ENCODE measurements at regions not wholly inside any gene's neighbourhood (a gene's known extent, or its start where the extent isn't known, plus 50 kb on each side); places are given as distances from the start of the nearest gene placed in this dataset.
"Not testable (repeated sequence)": the region's sequence is repeated elsewhere in the genome, so short reads cannot be mapped to it uniquely, and the experiment has no call there.

- DNase-seq (ENCODE audit: low spot score in 2 of 2) (no peak), ATAC-seq (no peak)
- H3K9me3 Mint-ChIP-seq = no peaks in the 10 kb centered on the region
- H3K36me3 Mint-ChIP-seq = no peaks in the 10 kb centered on the region
- no peak overlapping the region for H3K27ac Mint-ChIP-seq
Measured at GRCh38 chrX:20672476-20672875, 405.8 kb upstream of the RPS6KA3 start.

DNA sequence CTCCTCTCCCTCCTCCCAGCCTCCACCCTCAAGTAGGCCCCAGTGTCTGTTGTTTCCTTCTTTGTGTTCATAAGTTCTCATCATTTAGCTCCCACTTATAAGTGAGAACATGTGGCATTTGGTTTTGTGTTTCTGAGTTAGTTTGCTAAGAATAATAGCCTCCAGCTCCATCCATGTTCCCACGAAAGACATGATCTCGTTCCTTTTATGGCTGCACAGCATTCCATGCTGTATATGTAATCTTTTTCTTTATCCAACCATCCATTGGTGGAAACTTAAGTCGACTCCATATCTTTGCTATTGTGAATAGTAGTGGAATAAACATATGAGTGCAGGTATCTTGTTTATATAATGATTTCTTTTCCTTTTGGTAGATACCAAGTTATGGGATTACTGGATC lies 405.0 kb upstream of the RPS6KA3 start:
- not testable (repeated sequence) for H3K9me3 Mint-ChIP-seq; H3K36me3 Mint-ChIP-seq; ATAC-seq; H3K27ac Mint-ChIP-seq; DNase-seq (ENCODE audit: low spot score in 2 of 2)

GRCh38 chrX:20670611-20671010 lies 403.9 kb upstream of the RPS6KA3 start:
- H3K27ac Mint-ChIP-seq = no peak overlapping the region
- DNase-seq (ENCODE audit: low spot score in 2 of 2) = no peak
- no peaks in the 10 kb centered on the region for H3K36me3 Mint-ChIP-seq
- H3K9me3 Mint-ChIP-seq = no peaks in the 10 kb centered on the region
- ATAC-seq = no peak

- Mint-ChIP-seq H3K9me3 (no peaks in the 10 kb centered on the region), H3K36me3 (no peaks in the 10 kb centered on the region), H3K27ac (no peak overlapping the region)
- DNase-seq (ENCODE audit: low spot score in 2 of 2) = no peak
- ATAC-seq = no peak
Measured at GRCh38 chrX:20668550-20668949, 401.8 kb upstream of the RPS6KA3 start.

DNA sequence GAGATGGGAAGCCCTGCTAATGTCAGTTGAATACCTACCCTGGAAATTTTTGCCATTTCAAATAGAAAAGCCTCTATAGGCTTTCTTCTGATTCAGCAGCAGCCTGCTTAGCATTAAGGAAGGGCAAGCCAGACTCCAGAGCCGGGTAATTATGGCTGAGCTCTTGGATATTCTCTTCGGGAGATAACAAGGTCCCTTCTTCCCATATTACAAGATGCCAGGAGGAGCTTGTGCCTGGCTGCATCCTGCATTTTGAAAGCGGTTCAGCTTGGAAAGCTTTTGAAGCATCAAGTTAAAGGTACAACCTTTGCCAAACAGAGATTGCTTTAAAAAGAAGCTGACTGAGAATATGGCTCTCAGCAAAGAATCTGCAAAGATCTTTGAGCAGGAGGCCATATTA lies 399.6 kb upstream of the RPS6KA3 start:
- no peaks in the 10 kb centered on the region for H3K9me3 Mint-ChIP-seq
- no peaks in the 10 kb centered on the region for H3K36me3 Mint-ChIP-seq
- DNase-seq (ENCODE audit: low spot score in 2 of 2) (no peak), ATAC-seq (no peak)
- H3K27ac Mint-ChIP-seq = no peak overlapping the region

- Mint-ChIP-seq H3K27ac (no peak overlapping the region), H3K36me3 (no peaks in the 10 kb centered on the region), H3K9me3 (no peaks in the 10 kb centered on the region)
- no peak for DNase-seq (ENCODE audit: low spot score in 2 of 2)
- no peak for ATAC-seq
Measured at GRCh38 chrX:20665481-20665880, 398.8 kb upstream of the RPS6KA3 start.

DNA sequence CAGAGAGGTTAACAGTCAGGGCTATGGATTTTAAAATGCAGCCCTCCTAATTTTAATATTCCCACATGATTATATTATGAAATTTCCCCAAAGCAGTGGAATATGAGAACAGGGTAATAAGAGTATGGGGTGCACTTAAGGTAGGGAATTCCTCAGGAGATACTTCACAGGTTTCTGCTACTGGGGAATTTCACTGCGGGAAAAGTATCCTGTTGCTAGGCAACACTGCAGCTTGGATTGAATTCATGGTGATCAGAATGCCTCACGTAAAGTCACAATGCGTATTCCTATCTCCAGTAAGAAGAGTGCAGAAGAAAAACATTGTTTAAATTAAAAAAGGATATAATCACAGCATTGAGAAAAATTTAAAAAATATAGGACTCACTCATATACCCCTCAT lies 398.1 kb upstream of the RPS6KA3 start:
- Mint-ChIP-seq H3K9me3 (no peaks in the 10 kb centered on the region), H3K36me3 (no peaks in the 10 kb centered on the region), H3K27ac (no peak overlapping the region)
- DNase-seq (ENCODE audit: low spot score in 2 of 2) (no peak), ATAC-seq (no peak)

DNA sequence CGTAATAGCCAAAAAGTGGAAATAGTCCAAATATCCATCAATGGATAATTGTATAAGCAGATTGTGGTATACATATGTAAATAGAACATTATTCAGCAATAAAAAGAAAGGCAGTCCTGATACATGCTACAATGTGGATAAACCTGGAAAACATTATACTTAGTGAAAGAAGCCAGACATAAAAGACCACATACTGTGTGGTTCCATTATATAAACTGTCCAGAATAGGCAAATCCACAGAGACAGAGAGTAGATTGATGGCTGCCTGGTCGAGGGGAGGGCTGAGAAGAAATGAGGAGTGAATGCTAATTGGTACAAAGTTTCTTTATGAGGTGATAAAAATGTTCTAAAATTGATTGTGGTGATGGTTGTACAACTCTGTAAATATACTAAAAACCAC lies 397.4 kb upstream of the RPS6KA3 start:
- DNase-seq (ENCODE audit: low spot score in 2 of 2) (no peak), ATAC-seq (no peak)
- Mint-ChIP-seq H3K9me3 (no peaks in the 10 kb centered on the region), H3K36me3 (no peaks in the 10 kb centered on the region), H3K27ac (no peak overlapping the region)

DNA sequence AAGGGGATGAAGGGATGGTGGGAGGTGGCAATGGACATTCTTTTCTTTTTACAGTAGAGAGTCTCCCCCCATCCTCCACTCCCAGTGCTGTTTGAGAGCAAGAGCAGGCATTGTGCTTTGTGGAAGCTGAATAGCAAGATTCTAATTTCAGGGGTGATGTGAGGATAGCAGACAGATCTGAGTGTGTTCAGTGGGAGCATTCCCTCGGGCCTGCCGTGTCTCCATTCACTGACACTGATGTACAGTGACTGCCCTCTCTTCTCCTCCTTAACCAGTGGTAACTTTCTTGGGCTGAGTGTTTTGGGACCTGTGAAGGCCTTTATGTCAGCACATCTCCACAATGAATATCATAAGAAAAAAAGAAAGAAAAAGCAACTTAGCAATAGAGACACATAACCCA lies 396.6 kb upstream of the RPS6KA3 start:
- DNase-seq (ENCODE audit: low spot score in 2 of 2) (no peak), ATAC-seq (no peak)
- H3K9me3 Mint-ChIP-seq = no peaks in the 10 kb centered on the region
- no peaks in the 10 kb centered on the region for H3K36me3 Mint-ChIP-seq
- H3K27ac Mint-ChIP-seq = no peak overlapping the region

GRCh38 chrX:20656721-20657120 lies 390.0 kb upstream of the RPS6KA3 start:
- no peak for DNase-seq (ENCODE audit: low spot score in 2 of 2)
- no peaks in the 10 kb centered on the region for H3K9me3 Mint-ChIP-seq
- ATAC-seq = no peak
- no peak overlapping the region for H3K27ac Mint-ChIP-seq
- H3K36me3 Mint-ChIP-seq = no peaks in the 10 kb centered on the region

- Mint-ChIP-seq H3K36me3 (no peaks in the 10 kb centered on the region), H3K27ac (no peak overlapping the region), H3K9me3 (no peaks in the 10 kb centered on the region)
- no peak for DNase-seq (ENCODE audit: low spot score in 2 of 2)
- ATAC-seq = no peak
Measured at GRCh38 chrX:20654596-20655106, 387.9 kb upstream of the RPS6KA3 start.

DNA sequence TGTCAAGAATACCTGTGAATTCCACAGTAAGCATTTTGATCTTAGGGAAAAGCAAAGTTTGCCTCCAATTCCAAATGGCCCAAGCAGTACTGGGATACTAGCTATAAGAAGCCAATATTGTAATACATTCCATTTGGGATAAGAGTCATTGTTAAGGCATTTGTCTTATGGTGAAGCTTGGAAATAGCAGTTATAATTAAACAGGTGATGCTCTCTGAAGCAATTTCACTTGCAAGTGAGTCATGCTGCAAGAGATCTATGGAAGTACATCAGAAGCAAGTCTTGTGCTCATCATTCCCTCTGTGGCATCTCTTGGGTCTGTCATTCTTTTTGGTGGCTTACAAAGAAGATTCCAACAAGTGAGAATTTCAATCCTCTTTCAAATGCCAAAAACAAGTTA lies 386.4 kb upstream of the RPS6KA3 start:
- ATAC-seq (no peak), DNase-seq (ENCODE audit: low spot score in 2 of 2) (no peak)
- Mint-ChIP-seq H3K9me3 (no peaks in the 10 kb centered on the region), H3K36me3 (no peaks in the 10 kb centered on the region), H3K27ac (no peak overlapping the region)

GRCh38 chrX:20641954-20642353 lies 375.2 kb upstream of the RPS6KA3 start:
- no peaks in the 10 kb centered on the region for H3K36me3 Mint-ChIP-seq
- DNase-seq (ENCODE audit: low spot score in 2 of 2) (no peak), ATAC-seq (no peak)
- H3K27ac Mint-ChIP-seq = no peak overlapping the region
- H3K9me3 Mint-ChIP-seq = no peaks in the 10 kb centered on the region

DNA sequence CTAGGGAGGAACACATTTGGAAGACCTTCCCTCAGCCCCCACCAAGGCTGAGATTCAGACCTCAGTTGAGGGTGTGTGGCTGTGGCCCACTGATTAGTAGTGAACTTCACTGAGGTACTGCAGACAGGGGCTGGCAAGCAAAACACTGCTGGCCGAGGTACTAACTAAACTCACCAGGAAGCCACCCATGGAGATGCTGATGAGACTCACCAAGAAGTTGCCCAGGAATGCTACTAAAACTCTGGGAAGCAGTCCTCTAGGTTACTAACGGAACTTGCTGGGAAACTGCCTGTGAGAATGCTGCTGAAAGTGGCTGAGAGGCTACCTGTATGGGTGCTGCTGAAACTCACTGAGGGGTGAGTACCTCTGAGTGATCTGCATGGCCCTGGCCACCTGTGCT lies 372.4 kb upstream of the RPS6KA3 start:
- ATAC-seq = no peak
- Mint-ChIP-seq H3K36me3 (no peaks in the 10 kb centered on the region), H3K27ac (no peak overlapping the region), H3K9me3 (no peaks in the 10 kb centered on the region)
- no peak for DNase-seq (ENCODE audit: low spot score in 2 of 2)

- H3K9me3 Mint-ChIP-seq = no peaks in the 10 kb centered on the region
- ATAC-seq = no peak
- no peak overlapping the region for H3K27ac Mint-ChIP-seq
- no peak for DNase-seq (ENCODE audit: low spot score in 2 of 2)
- no peaks in the 10 kb centered on the region for H3K36me3 Mint-ChIP-seq
Measured at GRCh38 chrX:20637351-20637750, 370.6 kb upstream of the RPS6KA3 start.

- no peak overlapping the region for H3K27ac Mint-ChIP-seq
- ATAC-seq (no peak), DNase-seq (ENCODE audit: low spot score in 2 of 2) (no peak)
- no peaks in the 10 kb centered on the region for H3K36me3 Mint-ChIP-seq
- H3K9me3 Mint-ChIP-seq = no peaks in the 10 kb centered on the region
Measured at GRCh38 chrX:20633451-20633850, 366.7 kb upstream of the RPS6KA3 start.

GRCh38 chrX:20623448-20623847 lies 356.7 kb upstream of the RPS6KA3 start:
- H3K27ac Mint-ChIP-seq = no peak overlapping the region
- H3K36me3 Mint-ChIP-seq = no peaks in the 10 kb centered on the region
- peak; percentile 43 to 55 for ATAC-seq
- no peaks in the 10 kb centered on the region for H3K9me3 Mint-ChIP-seq
- DNase-seq (ENCODE audit: low spot score in 2 of 2) = no peak

GRCh38 chrX:20620306-20620705 lies 353.6 kb upstream of the RPS6KA3 start:
- DNase-seq (ENCODE audit: low spot score in 2 of 2) = no peak
- ATAC-seq = peak; percentile 56 to 76
- H3K9me3 Mint-ChIP-seq = no peaks in the 10 kb centered on the region
- H3K36me3 Mint-ChIP-seq = no peaks in the 10 kb centered on the region
- H3K27ac Mint-ChIP-seq = no peak overlapping the region

- ATAC-seq (no peak), DNase-seq (ENCODE audit: low spot score in 2 of 2) (no peak)
- Mint-ChIP-seq H3K36me3 (no peaks in the 10 kb centered on the region), H3K9me3 (no peaks in the 10 kb centered on the region), H3K27ac (no peak overlapping the region)
Measured at GRCh38 chrX:20609916-20610415, 343.3 kb upstream of the RPS6KA3 start.
